Calu3 (cell line): ENCODE measurements at regions not wholly inside any gene's neighbourhood (a gene's known extent, or its start where the extent isn't known, plus 50 kb on each side); places are given as distances from the start of the nearest gene placed in this dataset.

Experiments
- BruUV-seq: library from RNA; stranded (reverse); fragments of 400-500 nt; replicated peaks from 2 replicates; lab custom pipeline; 2021; lab: Mats Ljungman, UMichigan
- CTCF ChIA-PET: fragments of 300-600 bp; sonication (Branson Sonifier 250); formaldehyde crosslinking; loops from one replicate; lab custom pipeline; 2022; ENCODE audit warnings: antibody characterized with exemption; lab: Charles Lee
- DNase-seq: peaks from one replicate; pipeline ENCODE4 v3.0.0; 2022
- H3K27ac Mint-ChIP-seq: one replicate; pipeline ENCODE4 v1.8.0; 2022; ENCODE audit warnings: mixed read lengths; ENCODE audit not compliant: unreplicated experiment
- H3K27me3 Mint-ChIP-seq: one replicate; pipeline ENCODE4 v1.8.0; 2022; ENCODE audit warnings: mixed read lengths; ENCODE audit not compliant: unreplicated experiment
- H3K36me3 Mint-ChIP-seq: one replicate; pipeline ENCODE4 v1.8.0; 2022; ENCODE audit warnings: mild to moderate bottlenecking, moderate library complexity, mixed read lengths; ENCODE audit not compliant: insufficient read depth, unreplicated experiment
- H3K4me1 Mint-ChIP-seq: one replicate; pipeline ENCODE4 v1.8.0; 2022; ENCODE audit warnings: mild to moderate bottlenecking, low read depth, mixed read lengths; ENCODE audit not compliant: unreplicated experiment
- H3K4me3 Mint-ChIP-seq: one replicate; pipeline ENCODE4 v1.8.0; 2022; ENCODE audit warnings: mild to moderate bottlenecking, low read depth, moderate library complexity, mixed read lengths; ENCODE audit not compliant: unreplicated experiment
- H3K9me3 Mint-ChIP-seq: one replicate; pipeline ENCODE4 v1.8.0; 2022; ENCODE audit warnings: low read depth, mixed read lengths; ENCODE audit not compliant: unreplicated experiment
- intact Hi-C: fragments of 100-400 bp; cut with micrococcal nuclease; formaldehyde crosslinking; loops from one replicate; pipeline ENCODE4 v1.10.0; 2022; ENCODE audit not compliant: unreplicated experiment
- TF ChIP-seq, protein P1 (sequence below): fragments of 200-600 bp; IDR thresholded peaks from one replicate; pipeline ENCODE4 v1.8.0; 2022; ENCODE audit warnings: antibody characterized with exemption; ENCODE audit not compliant: unreplicated experiment

DNA sequence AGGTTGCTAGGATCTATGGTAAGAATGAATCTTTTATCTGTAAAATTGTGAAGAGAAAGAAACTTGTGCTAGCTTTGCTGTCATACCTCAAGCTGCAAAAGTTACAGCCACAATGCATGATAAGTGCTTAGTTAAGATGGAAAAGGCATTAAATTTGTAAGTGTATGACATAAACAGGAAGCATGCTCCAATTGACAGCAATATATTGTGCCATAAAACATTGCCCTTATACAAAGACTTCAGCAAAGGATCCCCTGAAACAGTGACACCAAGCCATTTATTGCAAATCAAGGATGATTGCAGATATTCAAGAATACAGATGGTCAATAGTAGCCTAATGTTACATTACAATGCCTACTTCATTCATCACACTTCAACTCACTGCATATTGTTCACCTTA, 283.1 kb downstream of the CPS1 start:
- TF ChIP-seq, protein P1, sequence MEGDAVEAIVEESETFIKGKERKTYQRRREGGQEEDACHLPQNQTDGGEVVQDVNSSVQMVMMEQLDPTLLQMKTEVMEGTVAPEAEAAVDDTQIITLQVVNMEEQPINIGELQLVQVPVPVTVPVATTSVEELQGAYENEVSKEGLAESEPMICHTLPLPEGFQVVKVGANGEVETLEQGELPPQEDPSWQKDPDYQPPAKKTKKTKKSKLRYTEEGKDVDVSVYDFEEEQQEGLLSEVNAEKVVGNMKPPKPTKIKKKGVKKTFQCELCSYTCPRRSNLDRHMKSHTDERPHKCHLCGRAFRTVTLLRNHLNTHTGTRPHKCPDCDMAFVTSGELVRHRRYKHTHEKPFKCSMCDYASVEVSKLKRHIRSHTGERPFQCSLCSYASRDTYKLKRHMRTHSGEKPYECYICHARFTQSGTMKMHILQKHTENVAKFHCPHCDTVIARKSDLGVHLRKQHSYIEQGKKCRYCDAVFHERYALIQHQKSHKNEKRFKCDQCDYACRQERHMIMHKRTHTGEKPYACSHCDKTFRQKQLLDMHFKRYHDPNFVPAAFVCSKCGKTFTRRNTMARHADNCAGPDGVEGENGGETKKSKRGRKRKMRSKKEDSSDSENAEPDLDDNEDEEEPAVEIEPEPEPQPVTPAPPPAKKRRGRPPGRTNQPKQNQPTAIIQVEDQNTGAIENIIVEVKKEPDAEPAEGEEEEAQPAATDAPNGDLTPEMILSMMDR: no peak
- Mint-ChIP-seq H3K27ac (no peak overlapping the region), H3K4me1 (no peaks in the 10 kb centered on the region), H3K36me3 (no peaks in the 10 kb centered on the region), H3K27me3 (no peaks in the 10 kb centered on the region), H3K9me3 (no peaks in the 10 kb centered on the region), H3K4me3 (no peak overlapping the region)
- no TSS peak for BruUV-seq
- no peak for DNase-seq
- intact Hi-C loops: no loop called here
- CTCF ChIA-PET: no interaction called here

DNA sequence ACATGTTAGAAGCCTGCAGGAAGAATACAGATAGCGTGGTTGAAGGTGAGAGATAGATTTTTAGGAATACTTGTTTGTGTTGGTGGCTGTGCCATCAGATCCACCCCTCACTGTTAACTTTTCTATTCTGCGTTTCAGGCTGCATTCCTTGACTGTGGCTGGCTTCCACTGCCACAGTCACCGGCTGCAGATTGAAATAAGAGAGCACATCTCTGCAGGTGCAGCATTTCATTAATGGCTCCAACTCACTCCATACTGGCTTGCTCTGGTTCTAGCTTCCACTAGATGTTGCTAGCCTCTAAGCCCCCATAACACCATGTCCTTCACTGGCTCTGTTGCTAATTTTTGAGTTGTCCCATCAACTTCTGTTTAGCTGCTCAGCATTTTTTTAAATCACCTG, 286.5 kb downstream of the CPS1 start:
- no peaks in the 10 kb centered on the region for H3K36me3 Mint-ChIP-seq
- no TSS peak for BruUV-seq
- no peak for DNase-seq
- intact Hi-C loops: no loop called here
- H3K4me3 Mint-ChIP-seq: no peak overlapping the region
- no peaks in the 10 kb centered on the region for H3K9me3 Mint-ChIP-seq
- H3K27me3 Mint-ChIP-seq: no peaks in the 10 kb centered on the region
- no peaks in the 10 kb centered on the region for H3K4me1 Mint-ChIP-seq
- H3K27ac Mint-ChIP-seq: no peak overlapping the region
- TF ChIP-seq, protein P1: no peak
- CTCF ChIA-PET: no interaction called here

DNA sequence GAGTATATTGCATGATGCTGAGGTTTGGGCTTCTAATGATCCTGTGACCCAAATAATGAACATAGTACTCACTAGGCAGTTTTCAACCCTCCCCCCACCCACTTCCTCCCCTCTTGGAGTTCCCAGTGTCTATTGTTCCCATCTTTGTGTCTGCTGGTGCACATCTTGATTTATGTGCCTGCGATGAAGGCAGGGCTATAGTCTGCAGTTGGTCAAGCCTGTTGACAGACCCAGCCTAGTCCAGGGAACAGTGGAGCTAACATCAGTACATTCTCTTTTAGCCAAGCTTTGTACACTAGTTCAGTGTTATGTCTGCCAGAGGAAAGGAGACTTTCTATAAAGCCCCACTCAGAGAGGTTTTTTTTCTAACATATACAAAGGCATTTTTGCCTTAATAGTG, 287.6 kb downstream of the CPS1 start:
- no peak overlapping the region for H3K27ac Mint-ChIP-seq
- TF ChIP-seq, protein P1: no peak
- no peaks in the 10 kb centered on the region for H3K9me3 Mint-ChIP-seq
- intact Hi-C loops: no loop called here
- no peaks in the 10 kb centered on the region for H3K27me3 Mint-ChIP-seq
- H3K4me3 Mint-ChIP-seq: no peak overlapping the region
- H3K4me1 Mint-ChIP-seq: no peaks in the 10 kb centered on the region
- no peaks in the 10 kb centered on the region for H3K36me3 Mint-ChIP-seq
- no peak for DNase-seq
- no TSS peak for BruUV-seq
- CTCF ChIA-PET: no interaction called here

DNA sequence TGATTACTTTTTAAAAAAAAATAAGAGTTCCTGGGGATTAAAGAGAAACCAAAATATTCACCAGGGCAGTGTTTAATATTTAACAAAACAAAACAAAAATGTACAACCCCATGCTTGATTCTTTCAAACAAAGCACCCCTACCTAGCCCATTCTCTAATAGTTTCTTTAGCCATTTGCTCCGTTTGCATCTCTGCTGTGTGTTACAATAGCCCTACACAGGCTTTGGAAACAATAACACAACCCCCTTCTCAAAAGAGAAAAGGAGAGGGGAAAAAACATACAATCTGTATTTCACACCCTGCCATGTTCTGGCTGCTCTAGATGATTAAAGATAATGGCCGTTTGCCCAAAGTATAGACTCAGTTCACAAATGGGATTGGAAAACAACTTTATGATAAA, 302.9 kb downstream of the CPS1 start:
- H3K4me1 Mint-ChIP-seq: no peaks in the 10 kb centered on the region
- no TSS peak for BruUV-seq
- no peak overlapping the region for H3K27ac Mint-ChIP-seq
- no peak for DNase-seq
- H3K36me3 Mint-ChIP-seq: no peaks in the 10 kb centered on the region
- no peak overlapping the region for H3K4me3 Mint-ChIP-seq
- no peaks in the 10 kb centered on the region for H3K9me3 Mint-ChIP-seq
- CTCF ChIA-PET: no interaction called here
- intact Hi-C loops: no loop called here
- TF ChIP-seq, protein P1: no peak
- H3K27me3 Mint-ChIP-seq: no peaks in the 10 kb centered on the region
